NCI-H510A treated with DMSO at 0.1 percent for 48 hours (cell line): ENCODE measurements at regions not wholly inside any gene's neighbourhood (a gene's known extent, or its start where the extent isn't known, plus 50 kb on each side); places are given as distances from the start of the nearest gene placed in this dataset.

Source experiments
- DNase-seq: peaks from one replicate; lab custom pipeline; 2025; lab: John Stamatoyannopoulos, UW

GRCh38 chr5:73266176-73266738 is 93.3 kb downstream of the TMEM174 start:
- DNase-seq, result no peak

- DNase-seq, result no peak
These were observed 92.6 kb downstream of the TMEM174 start for GRCh38 chr5:73265641-73266040.

GRCh38 chr5:73264631-73265030 is 91.6 kb downstream of the TMEM174 start:
- DNase-seq, result no peak

GRCh38 chr5:73263001-73263710 is 90.2 kb downstream of the TMEM174 start:
- DNase-seq, result no peak

GRCh38 chr5:73256862-73257261 is 83.9 kb downstream of the TMEM174 start:
- DNase-seq, result no peak

DNA sequence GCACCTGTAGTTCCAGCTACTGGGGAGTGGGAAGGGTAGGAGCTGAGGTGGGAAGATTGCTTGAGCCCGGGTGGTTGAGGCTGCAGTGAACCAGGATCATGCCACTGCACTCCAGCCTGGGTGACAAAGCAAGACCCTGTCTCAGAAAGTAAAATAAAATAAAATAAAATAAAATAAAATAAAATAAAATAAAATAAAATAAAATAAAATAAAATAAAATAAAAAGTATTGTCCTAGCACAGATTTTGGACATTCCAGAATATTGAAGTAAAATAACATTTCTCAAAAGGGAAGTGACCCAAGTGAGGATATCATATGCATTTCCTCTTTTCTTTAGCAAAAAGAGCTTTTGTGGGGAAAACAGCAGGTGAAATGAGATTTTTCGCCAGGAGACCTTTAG is 83.5 kb downstream of the TMEM174 start:
- no peak for DNase-seq

DNA sequence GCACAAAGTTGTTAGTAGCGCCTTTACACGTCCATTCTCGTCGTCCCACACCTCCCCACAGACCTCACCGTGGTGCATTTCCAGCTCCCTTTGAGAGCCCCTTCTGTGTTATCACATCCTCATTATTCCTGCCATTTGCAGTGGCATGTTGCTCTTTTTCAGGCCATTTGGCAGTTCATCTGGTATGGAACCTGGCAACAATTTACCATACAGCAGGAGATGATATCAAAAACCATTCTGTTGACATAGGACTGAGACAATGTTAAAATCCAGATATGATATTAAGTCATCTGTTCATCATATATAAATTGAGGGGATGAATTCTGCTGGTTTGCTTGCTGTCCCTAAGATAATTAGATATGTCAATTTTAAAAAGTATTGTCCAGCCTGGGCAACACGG is 83.0 kb downstream of the TMEM174 start:
- DNase-seq, result no peak

DNA sequence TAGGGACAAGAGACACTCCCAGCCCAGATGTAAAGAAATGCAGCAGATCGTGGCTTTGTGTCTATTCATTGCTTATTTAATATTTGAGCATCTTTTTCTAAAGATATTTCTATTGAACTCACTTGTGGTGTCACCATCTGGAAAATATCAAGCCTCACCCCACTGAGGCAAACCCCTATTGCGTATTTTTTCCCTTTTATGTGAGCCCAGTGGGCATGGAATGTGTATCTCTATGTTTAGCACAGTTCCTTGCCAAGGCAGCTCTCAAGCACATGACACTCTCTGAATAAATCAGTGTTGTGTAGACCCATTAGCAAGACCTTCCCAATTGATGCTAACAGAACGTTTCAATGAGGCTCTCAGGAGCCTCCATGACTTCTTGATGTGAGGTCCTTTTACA is 81.6 kb downstream of the TMEM174 start:
- DNase-seq, result no peak

DNA sequence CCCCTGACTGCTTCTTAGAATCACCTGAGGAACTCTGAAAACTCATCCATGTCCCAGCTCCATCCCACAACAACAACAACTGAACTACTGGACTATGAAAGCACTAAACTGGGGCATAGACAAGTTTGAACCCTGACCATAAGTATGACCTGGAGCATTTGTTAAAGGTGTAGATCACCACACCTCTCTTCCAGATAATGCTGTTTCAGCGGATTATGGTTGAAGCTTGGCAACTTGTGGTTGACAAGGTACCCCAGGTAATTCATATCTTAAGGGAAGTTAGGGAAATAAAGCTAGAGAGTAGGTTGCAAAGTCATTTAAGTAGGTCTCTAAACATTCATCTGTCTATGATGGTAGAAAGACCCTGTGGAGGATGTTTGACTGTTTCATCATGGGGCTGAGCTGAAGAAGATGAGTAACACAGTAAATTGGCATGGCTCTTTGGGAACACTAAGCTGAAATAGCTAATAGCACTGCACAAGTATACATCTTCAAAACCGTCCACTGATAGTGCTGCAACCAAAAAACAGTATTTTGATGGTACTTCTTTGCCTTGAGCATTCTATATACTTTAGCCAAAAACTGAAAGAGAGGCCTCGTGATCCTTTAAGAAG is 80.2 kb downstream of the TMEM174 start:
- no peak for DNase-seq

DNA sequence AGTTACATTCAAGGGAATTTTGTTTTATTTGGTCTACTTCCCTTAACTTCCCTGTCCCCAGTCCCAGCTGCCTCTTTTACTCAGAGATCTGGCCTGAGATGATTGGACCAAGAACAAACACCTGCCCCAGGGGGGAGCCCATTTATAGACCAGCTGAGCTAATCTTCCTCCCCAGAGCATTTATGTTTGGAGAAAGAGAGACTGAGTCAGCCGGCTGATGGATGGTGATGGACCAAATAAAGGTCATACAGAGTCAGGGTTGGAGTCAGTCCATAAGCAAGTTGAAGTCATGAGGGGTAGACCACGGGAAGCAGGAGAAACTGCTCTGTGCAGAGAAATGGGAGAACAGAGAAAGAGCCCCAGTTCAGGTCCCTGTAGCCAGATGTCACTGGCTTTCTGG is 77.7 kb downstream of the TMEM174 start:
- DNase-seq, result no peak

- DNase-seq, result no peak
These were observed 69.7 kb downstream of the TMEM174 start for GRCh38 chr5:73242735-73243134.

GRCh38 chr5:73238873-73239272 is 65.9 kb downstream of the TMEM174 start:
- DNase-seq, result no peak

- DNase-seq, result no peak
These were observed 63.6 kb downstream of the TMEM174 start for GRCh38 chr5:73236541-73237128.

- DNase-seq, result no peak
These were observed 61.2 kb downstream of the TMEM174 start for GRCh38 chr5:73234204-73234555.

GRCh38 chr5:73233461-73234203 is 60.6 kb downstream of the TMEM174 start:
- DNase-seq, result no peak

- no peak for DNase-seq
These were observed 60.1 kb downstream of the TMEM174 start for GRCh38 chr5:73233053-73233460.

GRCh38 chr5:73232266-73233041 is 59.5 kb downstream of the TMEM174 start:
- no peak for DNase-seq

- no peak for DNase-seq
These were observed 58.3 kb downstream of the TMEM174 start for GRCh38 chr5:73231246-73231778.

- no peak for DNase-seq
These were observed 57.6 kb downstream of the TMEM174 start for GRCh38 chr5:73230264-73231245.

- DNase-seq, result no peak
These were observed 56.3 kb downstream of the TMEM174 start for GRCh38 chr5:73229271-73229670.
